ENCODE measurements at regions not wholly inside any gene's neighbourhood (a gene's known extent, or its start where the extent isn't known, plus 50 kb on each side); places are given as distances from the start of the nearest gene placed in this dataset.

DNA sequence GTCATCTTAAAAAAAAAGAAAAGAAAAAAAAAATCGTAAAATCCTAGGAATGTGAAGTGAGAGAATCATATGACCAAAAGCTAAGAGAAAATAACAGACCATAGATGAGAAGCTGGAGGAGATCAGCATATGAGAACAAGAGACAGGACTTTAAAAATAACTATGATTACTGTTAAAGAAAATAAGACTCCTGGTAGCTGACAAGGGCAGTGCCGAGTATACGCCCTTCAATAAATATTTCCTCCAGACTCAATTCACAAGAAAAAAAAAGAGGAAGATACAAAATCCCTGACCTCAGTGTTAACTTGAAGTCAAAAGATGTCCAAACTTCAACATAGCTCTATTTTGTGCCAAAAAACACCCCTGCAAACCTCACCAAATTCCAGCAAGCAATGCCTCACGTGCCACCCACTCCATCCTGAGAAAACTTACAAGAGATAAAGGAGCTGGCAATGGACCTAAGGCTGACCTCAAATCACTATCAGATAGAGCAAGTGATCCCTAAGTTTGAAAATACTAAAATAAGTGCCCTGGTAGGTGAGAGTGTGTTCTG lies 817.2 kb downstream of the SOCS6 start:
- TF ChIP-seq, protein P1, sequence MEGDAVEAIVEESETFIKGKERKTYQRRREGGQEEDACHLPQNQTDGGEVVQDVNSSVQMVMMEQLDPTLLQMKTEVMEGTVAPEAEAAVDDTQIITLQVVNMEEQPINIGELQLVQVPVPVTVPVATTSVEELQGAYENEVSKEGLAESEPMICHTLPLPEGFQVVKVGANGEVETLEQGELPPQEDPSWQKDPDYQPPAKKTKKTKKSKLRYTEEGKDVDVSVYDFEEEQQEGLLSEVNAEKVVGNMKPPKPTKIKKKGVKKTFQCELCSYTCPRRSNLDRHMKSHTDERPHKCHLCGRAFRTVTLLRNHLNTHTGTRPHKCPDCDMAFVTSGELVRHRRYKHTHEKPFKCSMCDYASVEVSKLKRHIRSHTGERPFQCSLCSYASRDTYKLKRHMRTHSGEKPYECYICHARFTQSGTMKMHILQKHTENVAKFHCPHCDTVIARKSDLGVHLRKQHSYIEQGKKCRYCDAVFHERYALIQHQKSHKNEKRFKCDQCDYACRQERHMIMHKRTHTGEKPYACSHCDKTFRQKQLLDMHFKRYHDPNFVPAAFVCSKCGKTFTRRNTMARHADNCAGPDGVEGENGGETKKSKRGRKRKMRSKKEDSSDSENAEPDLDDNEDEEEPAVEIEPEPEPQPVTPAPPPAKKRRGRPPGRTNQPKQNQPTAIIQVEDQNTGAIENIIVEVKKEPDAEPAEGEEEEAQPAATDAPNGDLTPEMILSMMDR (IDR thresholded peaks at IDR 0.05) = no peak
- no peak for TF ChIP-seq POLR2A (IDR thresholded peaks at IDR 0.05)

Data from uterus (tissue), 2 donors.